ENCODE measurements at regions not wholly inside any gene's neighbourhood (a gene's known extent, or its start where the extent isn't known, plus 50 kb on each side); places are given as distances from the start of the nearest gene placed in this dataset.
A peak's percentile ranks its signal among the peaks of the same experiment; 100 is the strongest.
"Not testable (repeated sequence)": the region's sequence is repeated elsewhere in the genome, so short reads cannot be mapped to it uniquely, and the experiment has no call there.

- DNase-seq = no peak
Measured at GRCh38 chr6:18062733-18063132, 59.7 kb downstream of the NHLRC1 start.

- no peak for DNase-seq
Measured at GRCh38 chr6:18058429-18058828, 64.0 kb downstream of the NHLRC1 start.

- DNase-seq = no peak
Measured at GRCh38 chr6:18055714-18056382, 66.6 kb downstream of the NHLRC1 start.

GRCh38 chr6:18055098-18055497, 67.4 kb downstream of the NHLRC1 start:
- DNase-seq = no peak

GRCh38 chr6:18053555-18054445, 66.4 kb upstream of the KIF13A start:
- DNase-seq = no peak

GRCh38 chr6:18053078-18053477, 65.6 kb upstream of the KIF13A start:
- DNase-seq = no peak

- peak; percentile 34 to 73 for DNase-seq
Measured at GRCh38 chr6:18049646-18050045, 62.2 kb upstream of the KIF13A start.

GRCh38 chr6:18048953-18049630, 61.7 kb upstream of the KIF13A start:
- DNase-seq = no peak

GRCh38 chr6:18047406-18047805, 60.0 kb upstream of the KIF13A start:
- DNase-seq = no peak

- DNase-seq = no peak
Measured at GRCh38 chr6:18045507-18045906, 58.1 kb upstream of the KIF13A start.

GRCh38 chr6:18044108-18044783, 56.8 kb upstream of the KIF13A start:
- no peak for DNase-seq

GRCh38 chr6:18042536-18043145, 55.2 kb upstream of the KIF13A start:
- DNase-seq = no peak

- no peak for DNase-seq
Measured at GRCh38 chr6:18039481-18039880, 52.0 kb upstream of the KIF13A start.

GRCh38 chr6:18038235-18038634, 50.8 kb upstream of the KIF13A start:
- not testable (repeated sequence) for DNase-seq
